Pulmonary artery endothelial cell (primary cell): ENCODE measurements at regions not wholly inside any gene's neighbourhood (a gene's known extent, or its start where the extent isn't known, plus 50 kb on each side); places are given as distances from the start of the nearest gene placed in this dataset.
"Not testable (repeated sequence)": the region's sequence is repeated elsewhere in the genome, so short reads cannot be mapped to it uniquely, and the experiment has no call there.

Experiments
- DNase-seq: peaks from one replicate; pipeline ENCODE4 v3.0.0-alpha.2; 2011; ENCODE audit warnings: low read depth, low spot score

DNA sequence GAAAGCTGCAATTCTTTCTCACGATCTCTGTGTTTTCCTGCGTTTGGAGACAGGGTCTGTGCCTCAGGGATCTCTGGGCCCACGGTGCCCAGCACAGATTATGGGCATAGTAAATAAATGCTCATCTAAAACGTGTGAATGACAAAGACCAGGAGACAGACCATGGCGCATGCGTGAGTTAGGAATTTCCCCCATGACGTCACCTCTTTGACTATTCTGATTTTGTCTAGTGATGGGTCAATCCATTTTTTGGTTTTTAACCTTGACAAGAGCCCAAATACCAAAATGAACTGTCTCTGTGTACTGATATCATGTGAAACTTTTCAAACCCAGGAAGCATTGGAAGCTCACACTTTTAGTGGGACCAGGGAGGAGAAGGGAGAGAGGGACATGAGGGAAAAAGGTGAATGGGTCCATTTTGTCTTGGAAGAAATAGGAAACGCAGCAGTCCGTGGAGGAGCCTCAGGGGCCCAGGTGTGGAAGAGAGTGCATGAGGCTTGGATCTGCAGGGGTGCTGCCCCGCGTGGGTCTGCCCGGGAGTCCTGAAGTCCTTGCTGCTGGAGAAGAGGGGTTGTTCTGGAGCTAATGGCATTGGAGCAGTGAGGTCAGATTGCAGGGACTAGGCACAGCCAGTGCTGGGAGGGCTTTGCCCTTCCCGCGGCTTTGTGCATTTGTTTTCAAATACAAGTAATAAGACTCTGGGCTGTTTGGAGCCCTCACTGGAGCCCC, 172.2 kb downstream of the ASB1 start:
- DNase-seq, result no peak

DNA sequence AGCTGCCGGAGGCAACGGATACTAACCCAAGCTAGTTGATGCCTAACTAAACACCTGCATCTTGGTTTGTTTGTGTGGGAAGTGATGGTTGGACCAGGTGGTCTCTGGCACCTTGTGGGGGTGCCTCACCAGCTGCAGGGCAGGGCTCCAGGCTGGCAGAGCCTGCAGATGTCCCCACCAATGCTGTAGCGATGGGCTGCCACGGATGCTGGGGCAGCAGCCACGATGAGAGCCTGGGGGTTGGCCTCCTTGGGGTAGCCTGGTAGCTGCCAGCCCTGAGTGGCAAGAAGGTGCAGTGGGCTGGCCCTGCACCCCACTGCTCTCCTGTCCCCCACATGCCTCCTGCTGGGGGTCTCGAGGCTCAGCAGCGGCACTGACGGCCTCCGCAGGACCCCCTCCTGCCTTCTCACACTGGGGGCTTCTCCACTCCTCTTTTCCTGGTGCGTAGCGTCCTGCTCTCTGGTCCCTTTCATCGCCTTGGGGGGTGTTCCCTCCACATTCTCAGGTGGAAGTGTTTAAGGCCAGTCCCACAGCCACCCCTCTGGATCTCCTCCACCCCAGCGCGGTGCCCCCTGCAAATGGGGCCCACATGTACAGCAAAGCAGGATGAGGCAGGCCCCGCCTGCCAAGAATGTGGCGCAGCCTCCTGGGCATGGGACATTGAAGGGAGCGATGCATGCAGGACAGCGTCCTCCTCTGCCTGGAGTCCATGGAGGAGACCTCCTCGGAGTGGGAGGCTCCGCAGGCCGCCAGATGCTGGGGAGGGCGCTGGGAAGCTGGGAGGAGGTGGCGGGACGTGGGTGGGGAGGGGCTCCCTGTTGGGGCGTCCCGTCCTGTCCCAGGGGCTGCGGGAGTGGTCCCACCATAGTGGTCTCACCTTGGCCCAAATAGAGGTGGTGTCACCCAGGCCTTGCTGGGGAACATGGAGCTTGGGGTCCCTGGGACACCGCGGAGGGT, 173.1 kb downstream of the ASB1 start:
- DNase-seq, result no peak

DNA sequence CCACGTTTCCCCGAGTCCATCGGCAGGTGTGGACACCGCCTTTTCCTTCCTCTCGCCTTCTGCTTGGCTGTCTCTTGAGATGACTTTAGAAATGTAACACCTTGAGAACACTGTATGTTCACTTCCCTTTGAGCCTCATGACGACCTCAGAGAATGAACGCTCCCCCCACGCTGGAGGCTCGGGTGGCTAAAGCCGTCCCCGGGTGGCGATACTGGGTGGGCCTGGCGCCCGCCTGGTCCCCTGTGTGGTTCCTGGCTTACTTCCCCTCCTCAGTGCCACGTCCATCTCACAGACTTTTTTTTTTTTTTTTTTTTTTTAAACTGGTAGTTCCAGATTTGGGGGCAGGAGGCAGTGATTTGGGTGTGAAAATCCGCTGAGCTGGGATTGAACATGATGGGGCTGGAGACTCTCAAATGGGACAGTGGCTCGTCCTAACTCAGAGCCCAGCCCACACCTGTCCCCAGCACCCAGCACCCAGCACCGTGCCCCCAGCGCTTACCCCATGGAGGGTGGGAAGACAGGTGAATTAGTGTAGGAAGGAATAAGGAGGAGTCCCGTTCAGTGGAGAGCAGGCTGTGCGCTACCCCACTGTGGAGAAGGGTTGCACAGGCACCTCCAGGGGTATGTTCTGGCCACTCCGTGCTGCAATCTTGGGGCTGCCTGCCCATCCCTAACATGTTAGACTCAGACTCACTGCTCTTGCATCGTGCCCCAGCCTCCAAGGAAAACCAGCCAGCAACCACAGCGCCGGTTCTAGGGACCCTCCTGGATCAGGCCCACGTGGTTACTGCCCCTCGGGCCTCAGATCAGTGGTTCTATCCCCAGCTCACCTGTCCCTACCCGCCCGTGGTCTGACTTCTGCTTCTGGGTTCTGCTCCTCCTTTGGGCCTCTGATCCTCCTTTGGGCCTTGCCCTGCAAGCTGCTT, 174.0 kb downstream of the ASB1 start:
- no peak for DNase-seq

DNA sequence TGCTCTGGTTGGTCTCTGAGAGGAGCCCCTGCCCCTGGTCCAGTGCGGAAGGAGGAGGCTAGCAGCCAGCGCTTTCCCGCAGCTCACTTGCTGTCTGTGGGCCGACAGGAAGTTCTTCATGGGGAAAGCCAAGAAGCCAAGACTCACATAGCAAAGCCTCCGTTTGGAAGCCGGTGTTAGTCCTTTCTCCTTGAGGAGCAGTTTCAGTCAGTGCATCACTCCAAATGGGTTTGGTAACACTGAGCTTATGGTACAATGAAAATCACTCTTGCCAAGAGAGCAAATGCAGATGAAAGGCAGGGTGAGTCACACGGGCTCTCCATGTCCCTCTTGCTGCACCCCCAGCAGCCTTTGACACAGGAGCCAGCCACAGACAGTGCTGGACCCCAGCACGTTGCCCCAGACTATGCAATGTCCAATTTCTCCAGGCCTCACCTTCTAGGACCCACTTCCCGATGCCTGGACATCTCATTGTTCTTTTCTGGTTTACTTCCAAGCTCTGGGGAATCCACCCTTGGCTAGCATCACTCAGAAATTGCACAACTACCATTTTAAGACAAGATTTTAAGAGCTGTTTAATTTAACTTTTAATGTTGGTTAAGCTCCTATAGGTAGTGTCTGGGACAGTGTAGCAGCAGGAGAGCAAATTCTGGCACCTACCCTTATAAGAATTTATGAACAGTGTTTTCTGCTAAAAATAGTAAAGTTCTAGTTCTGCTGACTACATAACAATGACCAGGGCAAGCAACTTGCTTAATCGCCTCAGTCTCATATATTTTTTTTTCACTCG, 174.9 kb downstream of the ASB1 start:
- no peak for DNase-seq

DNA sequence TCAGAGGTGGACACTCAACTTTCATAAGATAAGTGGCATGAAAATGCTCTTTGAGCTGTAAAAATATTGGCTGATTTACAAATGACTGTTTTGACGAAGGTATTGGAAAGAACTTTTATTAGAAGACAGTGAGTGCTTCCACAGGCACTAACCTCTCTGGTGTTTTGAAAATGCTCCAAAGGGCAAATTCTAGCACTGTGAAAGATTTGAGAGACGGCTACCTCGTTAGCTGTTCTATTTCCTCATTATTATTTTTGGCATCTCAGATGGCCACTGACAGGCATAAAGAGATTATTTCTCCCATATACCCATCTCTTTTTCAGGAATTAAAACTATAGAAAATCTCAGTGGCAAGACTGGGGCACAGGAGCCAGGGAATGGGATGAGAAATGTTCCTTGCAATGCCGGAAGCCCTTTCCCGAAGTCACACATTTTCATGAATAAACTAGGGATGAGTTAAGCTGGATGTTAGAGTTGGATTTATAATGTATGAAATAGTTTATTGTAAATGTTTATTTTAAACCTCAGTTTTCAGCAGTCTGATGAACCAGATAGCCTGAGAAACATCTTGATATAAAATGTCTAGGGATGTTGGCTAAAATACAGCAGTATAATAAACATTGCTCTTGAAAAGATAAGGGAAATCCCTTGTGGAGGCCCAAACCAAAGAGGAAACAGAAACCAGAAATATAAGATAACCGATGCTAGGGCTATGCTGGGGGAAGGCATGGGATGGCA, 175.7 kb downstream of the ASB1 start:
- DNase-seq, result no peak

DNA sequence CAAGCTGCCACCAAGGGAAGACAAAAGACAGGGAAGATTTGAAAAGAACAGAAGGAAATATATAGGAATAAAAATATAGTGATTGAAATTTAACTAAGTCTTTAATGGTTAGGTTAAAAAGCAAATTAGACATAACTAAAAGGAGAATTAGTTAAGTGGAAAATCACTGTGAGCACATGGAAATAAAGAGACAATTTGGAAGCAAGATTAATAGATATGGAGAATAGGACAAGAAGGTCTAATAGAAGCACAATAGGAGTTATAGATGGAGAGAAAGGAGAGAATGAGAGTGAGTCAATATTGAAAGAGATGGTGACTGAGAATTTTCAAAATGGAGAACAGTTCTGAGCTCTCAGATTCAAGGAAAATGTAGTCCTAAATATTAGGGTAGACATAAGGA, 176.9 kb downstream of the ASB1 start:
- DNase-seq, result no peak

DNA sequence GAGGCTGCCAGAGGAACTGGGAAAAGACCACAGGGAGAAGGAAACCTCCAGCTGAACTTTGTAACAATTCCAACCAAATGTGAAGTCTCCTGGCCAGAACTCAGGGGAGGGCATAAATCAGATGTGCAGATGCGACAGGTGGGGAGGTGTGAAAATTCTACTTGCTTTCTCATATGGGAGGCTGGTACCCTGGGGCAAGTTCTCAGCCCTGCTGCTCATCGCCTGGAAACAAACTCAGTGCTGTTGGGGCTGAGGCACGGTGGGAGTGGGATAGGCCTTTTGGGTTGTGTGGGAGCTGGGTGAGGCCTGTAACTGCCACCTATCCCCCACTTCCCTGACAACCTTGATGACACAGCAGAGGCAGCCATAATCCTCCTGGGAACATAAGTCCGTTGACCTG, 179.6 kb downstream of the ASB1 start:
- DNase-seq, result no peak

DNA sequence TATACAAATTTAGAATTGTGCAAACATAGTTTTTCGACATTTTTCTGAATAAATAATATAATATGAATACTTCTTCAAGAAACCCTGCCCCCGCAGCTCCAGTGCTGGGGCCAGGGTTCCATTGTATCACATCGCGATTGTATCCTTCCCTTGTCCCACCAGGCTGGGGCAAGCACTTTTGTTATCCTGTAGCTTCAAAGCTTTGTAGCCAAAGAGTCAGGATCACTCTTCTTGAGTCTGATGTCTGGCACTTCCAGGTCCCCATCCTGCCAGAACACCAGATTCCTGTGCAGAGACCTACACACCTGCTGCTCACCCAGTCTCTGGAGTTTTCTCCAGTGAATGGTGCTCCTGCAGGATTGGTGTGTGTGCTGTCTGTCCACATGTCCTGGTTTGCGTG, 186.9 kb downstream of the ASB1 start:
- no peak for DNase-seq

DNA sequence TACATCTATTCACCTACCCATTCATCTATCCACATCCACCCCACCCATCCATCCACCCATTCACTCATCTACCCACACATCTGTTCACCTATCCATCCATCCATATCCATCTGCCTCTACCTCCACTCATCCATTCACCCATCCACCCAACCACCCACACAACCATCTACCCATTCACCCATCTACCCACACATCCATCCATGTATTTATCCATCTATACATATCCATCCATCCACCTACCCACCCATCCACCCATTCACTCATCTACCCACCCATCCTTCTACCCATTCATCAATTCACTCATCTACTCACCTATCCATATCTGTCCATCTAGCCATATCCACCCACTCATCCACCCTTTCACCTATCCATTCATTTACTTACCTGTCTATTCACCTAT, 187.6 kb downstream of the ASB1 start:
- no peak for DNase-seq

DNA sequence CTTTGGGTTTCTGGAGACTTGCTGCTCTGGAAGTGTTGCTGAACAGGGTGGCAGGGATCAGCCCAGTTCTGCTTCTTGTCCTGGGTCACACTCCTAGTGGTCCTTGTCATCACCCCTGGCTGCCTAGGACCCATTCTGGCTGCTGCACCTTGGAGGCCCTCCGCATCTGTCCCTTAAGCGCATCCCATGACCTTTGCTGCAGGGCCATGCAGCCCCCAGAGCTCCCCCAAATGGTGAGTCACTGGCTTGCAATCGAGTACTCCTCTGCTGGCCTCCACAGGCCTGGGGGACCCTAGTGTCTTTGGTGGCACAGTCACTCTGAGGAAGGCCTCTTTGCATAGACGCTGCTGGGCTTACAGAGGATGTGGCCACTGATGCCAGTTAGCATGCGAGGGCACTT, 188.5 kb downstream of the ASB1 start:
- DNase-seq, result no peak

DNA sequence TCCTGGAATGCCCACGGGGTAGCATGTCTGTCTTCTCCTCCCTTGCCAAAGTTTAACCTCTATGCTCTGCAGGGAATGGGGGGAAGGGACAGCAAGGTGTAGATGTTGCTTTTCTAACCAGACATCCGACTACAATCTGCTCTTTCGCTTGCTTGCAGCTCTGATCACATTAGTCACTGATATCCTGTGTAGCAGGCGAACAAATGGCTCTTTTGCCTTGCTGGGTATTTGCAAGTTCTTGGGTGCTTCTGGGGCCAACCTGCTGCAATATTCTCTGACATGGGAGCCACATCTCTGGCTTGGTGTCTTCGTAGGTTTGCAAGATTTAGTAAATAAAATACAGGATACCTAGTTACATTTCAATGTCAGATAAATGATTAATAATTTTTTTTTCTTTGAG, 190.0 kb downstream of the ASB1 start:
- DNase-seq, result no peak

DNA sequence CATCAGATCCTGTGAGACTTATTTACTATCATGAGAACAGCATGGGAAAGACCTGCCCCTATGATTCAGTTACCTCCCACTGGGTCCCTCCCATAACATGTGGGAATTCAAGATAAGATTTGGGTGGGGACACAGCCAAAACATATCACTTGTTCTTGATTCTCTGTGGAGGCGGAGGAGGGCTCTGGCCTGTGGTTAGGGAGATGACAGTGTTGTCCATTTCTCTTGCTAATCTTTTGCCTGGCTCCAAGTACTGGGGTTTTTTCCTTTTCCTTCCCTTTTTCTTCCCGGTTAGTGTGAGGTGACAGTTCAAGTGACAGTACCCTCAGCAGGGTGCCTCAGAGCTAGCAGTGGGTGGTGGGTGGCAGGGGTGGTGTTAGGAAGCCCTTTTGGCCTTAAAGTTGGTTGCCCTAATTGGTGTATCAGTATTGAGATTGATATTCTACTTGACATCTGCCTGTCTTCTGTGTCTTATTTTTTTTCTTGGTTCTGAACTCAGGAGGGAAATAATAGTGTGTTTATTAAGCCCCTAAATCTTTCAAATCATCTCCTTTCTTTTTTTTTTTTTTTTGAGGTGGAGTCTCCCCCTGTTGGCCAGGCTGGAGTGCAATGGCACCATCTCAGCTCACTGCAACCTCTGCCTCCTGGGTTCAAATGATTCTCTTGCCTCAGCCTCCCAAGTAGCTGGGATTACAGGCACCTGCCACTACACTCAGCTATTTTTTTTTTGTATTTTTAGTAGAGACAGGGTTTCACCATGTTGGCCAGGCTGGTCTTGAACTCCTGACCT, 192.0 kb downstream of the ASB1 start:
- DNase-seq, result not testable (repeated sequence)

DNA sequence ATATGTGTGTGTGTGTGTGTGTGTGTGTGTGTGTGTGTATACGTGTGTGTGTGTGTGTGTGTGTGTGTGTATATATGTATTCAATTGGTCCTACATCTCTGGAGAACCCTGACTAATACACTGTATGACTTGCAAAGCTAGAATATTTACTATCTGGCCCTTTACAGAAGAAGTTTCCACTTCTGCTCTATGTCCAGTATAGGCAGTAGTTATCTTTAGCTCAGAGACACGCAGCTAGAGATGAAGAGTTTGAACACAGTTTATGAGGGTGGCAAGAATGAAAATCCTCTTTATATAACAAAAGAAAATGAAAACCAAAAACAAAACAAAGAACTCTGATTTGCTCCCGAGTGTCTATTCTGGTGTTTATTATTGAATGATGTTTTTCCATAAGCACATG, 201.2 kb downstream of the ASB1 start:
- DNase-seq, result no peak

DNA sequence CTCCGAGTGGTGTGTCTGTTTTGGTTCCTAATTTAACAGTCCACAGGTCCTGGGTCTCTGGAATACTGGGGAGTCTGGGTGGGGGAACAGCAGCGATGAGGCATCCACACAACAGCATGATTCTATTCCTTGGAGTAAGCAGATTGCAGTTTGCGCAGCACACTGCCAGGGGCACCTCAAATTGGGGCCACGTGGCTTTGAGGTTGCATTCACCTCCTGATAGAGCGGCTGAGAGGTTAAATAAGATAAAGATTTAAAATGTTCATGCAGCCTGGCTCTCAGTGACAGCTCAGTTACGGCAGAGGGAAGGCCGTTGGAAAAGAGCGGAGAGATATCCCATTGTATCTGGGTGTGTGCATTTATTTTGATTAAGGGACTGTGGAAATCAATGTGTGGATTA, 202.3 kb downstream of the ASB1 start:
- DNase-seq, result no peak

DNA sequence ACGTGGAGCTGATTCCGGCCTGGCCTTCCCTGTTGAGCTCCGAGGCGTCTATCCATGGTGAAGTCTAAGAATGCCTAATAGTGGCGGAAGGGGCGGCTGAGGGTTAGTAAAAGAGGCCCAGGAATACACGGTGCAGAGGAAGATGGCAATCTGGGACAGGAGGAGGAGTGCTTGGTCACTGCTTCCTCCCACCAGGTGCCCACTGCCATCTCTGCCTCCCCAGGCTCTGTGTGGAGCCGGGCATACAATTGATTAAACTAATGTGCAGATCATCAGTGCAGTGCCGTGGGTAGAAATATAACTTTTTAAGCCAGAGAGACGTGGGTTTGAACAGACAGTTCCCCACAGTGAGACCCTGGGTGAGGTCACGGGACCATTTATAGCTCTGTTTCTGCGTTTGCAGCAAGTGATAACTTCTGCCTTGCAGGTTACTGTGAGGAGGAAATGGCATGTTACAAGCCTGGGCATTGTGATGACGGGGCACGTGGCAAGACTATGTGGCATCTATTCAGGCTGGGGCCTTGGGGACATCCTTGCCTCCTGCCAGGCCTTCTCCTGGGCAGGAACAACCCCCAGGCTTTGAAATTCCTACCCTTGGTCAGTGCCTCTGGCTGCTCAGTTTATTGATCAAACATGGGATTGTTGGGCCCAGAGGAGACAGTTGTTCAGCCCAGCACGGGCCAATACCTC, 204.9 kb downstream of the ASB1 start:
- no peak for DNase-seq

DNA sequence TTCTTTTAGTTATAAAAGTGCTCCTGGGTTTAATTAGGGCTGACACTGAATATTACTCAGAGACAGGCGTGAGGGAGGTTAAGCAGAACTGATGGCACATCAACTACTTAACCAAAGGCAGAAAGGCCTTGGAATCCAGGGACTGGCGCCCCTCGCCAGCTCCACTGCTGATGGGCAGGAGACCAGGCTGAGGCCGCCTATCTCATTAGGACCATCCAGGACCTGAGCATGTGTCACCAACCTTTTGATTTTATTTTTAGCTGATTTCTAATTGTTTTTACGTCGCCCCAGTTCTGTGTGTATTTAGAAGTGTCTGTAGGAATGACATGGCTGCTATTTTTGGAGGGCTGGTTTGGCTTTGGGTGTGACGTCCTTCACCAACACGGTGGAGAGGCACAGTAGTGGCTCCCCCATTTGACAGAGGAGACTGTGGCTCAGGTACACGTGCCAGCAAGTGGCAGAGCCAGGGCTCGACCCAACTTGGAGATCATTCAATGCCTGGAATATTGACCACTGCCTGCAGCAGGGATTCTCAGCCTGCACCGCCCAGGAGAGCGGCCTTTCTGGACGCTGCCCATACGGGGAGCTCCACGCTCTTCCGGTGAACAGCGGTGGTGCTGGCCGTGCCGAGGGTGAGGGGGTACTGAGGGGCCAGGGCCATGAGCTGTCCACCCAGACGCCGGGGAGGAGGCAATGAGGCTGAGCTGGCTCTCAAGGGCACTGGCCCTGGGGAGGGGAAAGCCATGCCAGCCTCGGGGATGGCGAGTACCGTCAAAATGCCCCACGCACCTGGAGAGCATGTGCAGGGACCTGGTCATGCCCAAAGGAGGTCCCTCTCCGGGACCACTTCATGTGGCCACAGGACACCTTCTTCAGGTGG, 205.7 kb downstream of the ASB1 start:
- no peak for DNase-seq

DNA sequence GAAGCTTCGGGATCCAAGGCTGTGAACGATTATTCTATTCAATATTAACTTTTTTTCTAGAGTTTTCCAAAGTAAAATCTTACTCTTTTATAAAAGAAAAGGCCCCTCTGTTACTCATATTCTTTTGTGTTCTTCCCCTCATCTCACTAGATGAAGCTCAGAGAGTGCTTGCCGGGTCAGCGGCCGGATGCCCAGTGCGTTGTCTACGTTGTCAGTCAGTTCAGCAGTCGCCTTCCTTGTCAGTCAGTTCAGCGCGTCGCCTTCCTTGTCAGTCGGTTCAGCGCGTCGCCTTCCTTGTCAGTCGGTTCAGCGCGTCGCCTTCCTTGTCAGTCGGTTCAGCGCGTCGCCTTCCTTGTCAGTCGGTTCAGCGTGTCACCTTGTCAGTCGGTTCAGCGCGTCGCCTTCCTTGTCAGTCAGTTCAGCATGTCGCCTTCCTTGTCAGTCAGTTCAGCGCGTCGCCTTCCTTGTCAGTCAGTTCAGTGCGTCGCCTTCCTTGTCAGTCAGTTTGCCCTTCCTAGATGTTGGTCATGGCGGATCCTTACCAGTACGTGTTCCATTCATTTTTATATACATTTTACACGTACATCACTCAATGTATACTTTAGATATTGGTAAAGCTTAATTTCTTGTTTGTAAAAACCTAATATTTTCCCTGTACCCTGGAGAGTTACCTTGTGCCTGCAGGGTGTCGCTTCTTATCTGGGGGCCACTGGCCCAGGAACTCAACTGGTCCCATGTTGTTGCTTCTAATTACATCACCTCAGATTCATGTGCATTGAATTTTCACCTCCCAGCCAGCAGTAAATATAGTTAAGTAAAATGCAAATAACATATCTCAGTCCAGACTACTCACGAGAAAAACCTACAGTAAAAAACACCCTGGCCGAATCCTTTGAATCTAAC, 206.9 kb downstream of the ASB1 start:
- no peak for DNase-seq
